MM.1S (cell line): ENCODE measurements at regions not wholly inside any gene's neighbourhood (a gene's known extent, or its start where the extent isn't known, plus 50 kb on each side); places are given as distances from the start of the nearest gene placed in this dataset.

ENCODE experiments used
- DNase-seq: peaks from one replicate; pipeline ENCODE4 v3.0.0-alpha.2; 2015
- H2AFZ ChIP-seq: fragments of 300-600 bp; sonication (generic); 2 replicates; pipeline ENCODE4 v1.6.0; 2016; ENCODE audit warnings: antibody characterized with exemption, low read length
- H3F3A ChIP-seq: fragments of 300-600 bp; sonication (generic); 2 replicates; pipeline ENCODE4 v1.6.1; 2016; ENCODE audit warnings: mild to moderate bottlenecking, antibody characterized with exemption, low read length, moderate library complexity, mixed read lengths; ENCODE audit not compliant: insufficient read depth
- H3K27ac ChIP-seq: fragments of 300-600 bp; sonication (generic); 2 replicates; pipeline ENCODE4 v1.5.1; 2016; ENCODE audit warnings: mild to moderate bottlenecking, low read length
- H3K27me3 ChIP-seq: fragments of 300-600 bp; sonication (generic); replicated peaks from 2 replicates; pipeline ENCODE4 v1.6.0; 2016; ENCODE audit warnings: low read length; ENCODE audit not compliant: insufficient read depth
- H3K36me3 ChIP-seq: fragments of 300-600 bp; sonication (generic); replicated peaks from 2 replicates; pipeline ENCODE4 v1.6.1; 2016; ENCODE audit warnings: mild to moderate bottlenecking, low read length, mixed read lengths; ENCODE audit not compliant: insufficient read depth
- H3K4me1 ChIP-seq: fragments of 300-600 bp; sonication (generic); 2 replicates; pipeline ENCODE4 v1.6.1; 2016; ENCODE audit warnings: low read length, mixed read lengths
- H3K4me2 ChIP-seq: fragments of 300-600 bp; sonication (generic); 2 replicates; pipeline ENCODE4 v1.6.0; 2016; ENCODE audit warnings: low read depth, low read length
- H3K4me3 ChIP-seq: fragments of 300-600 bp; sonication (generic); 2 replicates; pipeline ENCODE4 v1.5.1; 2016; ENCODE audit warnings: low read length, mixed read lengths
- H3K79me2 ChIP-seq: fragments of 300-600 bp; sonication (generic); 2 replicates; pipeline ENCODE4 v1.6.1; 2016; ENCODE audit warnings: mixed run types, low read length, mixed read lengths
- H3K9ac ChIP-seq: fragments of 300-600 bp; sonication (generic); 2 replicates; pipeline ENCODE4 v1.6.1; 2016; ENCODE audit warnings: low read length, mixed read lengths
- H3K9me2 ChIP-seq: fragments of 300-600 bp; sonication (generic); replicated peaks from 2 replicates; pipeline ENCODE4 v1.6.1; 2016; ENCODE audit warnings: mild to moderate bottlenecking, low read length, mixed read lengths; ENCODE audit not compliant: insufficient read depth
- H3K9me3 ChIP-seq: fragments of 300-600 bp; sonication (generic); replicated peaks from 2 replicates; pipeline ENCODE4 v1.6.1; 2016; ENCODE audit warnings: mild to moderate bottlenecking, low read length, mixed read lengths; ENCODE audit not compliant: insufficient read depth
- H4K20me1 ChIP-seq: fragments of 300-600 bp; sonication (generic); 2 replicates; pipeline ENCODE4 v1.6.1; 2016; ENCODE audit warnings: mild to moderate bottlenecking, low read length, moderate library complexity, mixed read lengths; ENCODE audit not compliant: insufficient read depth
- CTCF ChIP-seq: fragments of 300-600 bp; sonication (generic); IDR thresholded peaks from 2 replicates; pipeline ENCODE4 v1.5.1; 2016; ENCODE audit warnings: antibody characterized with exemption, low read length, mixed read lengths
- EZH2 ChIP-seq: fragments of 300-600 bp; sonication (generic); optimal IDR thresholded peaks from 2 replicates; pipeline ENCODE3; 2017; ENCODE audit warnings: low read depth, mild to moderate bottlenecking, antibody characterized with exemption, low read length, mixed read lengths
- EZH2phosphoT487 ChIP-seq: fragments of 300-600 bp; sonication (generic); IDR thresholded peaks from 2 replicates; pipeline ENCODE4 v1.6.1; 2018; ENCODE audit warnings: antibody characterized with exemption, low read length

GRCh38 chr2:153543635-153544071, 65.1 kb upstream of the RPRM start:
- Histone ChIP-seq H3K4me2 (no peak overlapping the region), H3K27ac (no peak overlapping the region), H3F3A (no peaks in the 10 kb centered on the region), H3K27me3 (no peaks in the 10 kb centered on the region), H4K20me1 (no peaks in the 10 kb centered on the region; the same call in 1 of the 2 replicates), H3K79me2 (no peaks in the 10 kb centered on the region), H3K4me1 (no peaks in the 10 kb centered on the region), H3K9me3 (no peaks in the 10 kb centered on the region), H2AFZ (no peak overlapping the region), H3K9me2 (no peaks in the 10 kb centered on the region), H3K36me3 (no peaks in the 10 kb centered on the region), H3K9ac (no peak overlapping the region), H3K4me3 (no peak overlapping the region)
- no peak for DNase-seq
- TF ChIP-seq CTCF (no peak), EZH2phosphoT487 (no peak), EZH2 (no peak)

GRCh38 chr2:153546358-153546757, 67.8 kb upstream of the RPRM start:
- Histone ChIP-seq H3K79me2 (no peaks in the 10 kb centered on the region), H4K20me1 (no peaks in the 10 kb centered on the region; the same call in 1 of the 2 replicates)

GRCh38 chr2:153548536-153548935, 70.0 kb upstream of the RPRM start:
- H3F3A ChIP-seq = no peaks in the 10 kb centered on the region
- H3K9me2 ChIP-seq = no peaks in the 10 kb centered on the region
- no peaks in the 10 kb centered on the region for H4K20me1 ChIP-seq
- no peak for TF ChIP-seq EZH2phosphoT487
- no peak for TF ChIP-seq CTCF
- TF ChIP-seq EZH2 = no peak
- DNase-seq = no peak
- H3K4me2 ChIP-seq = no peak overlapping the region
- H2AFZ ChIP-seq = no peak overlapping the region
- no peaks in the 10 kb centered on the region for H3K79me2 ChIP-seq
- H3K27me3 ChIP-seq = no peaks in the 10 kb centered on the region
- no peaks in the 10 kb centered on the region for H3K36me3 ChIP-seq
- H3K9ac ChIP-seq = no peak overlapping the region
- H3K4me1 ChIP-seq = no peaks in the 10 kb centered on the region
- H3K4me3 ChIP-seq = no peak overlapping the region
- H3K9me3 ChIP-seq = no peaks in the 10 kb centered on the region
- H3K27ac ChIP-seq = no peak overlapping the region

More at GRCh38 chr2:153546358-153546757, 67.8 kb upstream of the RPRM start:
- no peak for TF ChIP-seq EZH2
- Histone ChIP-seq H3K9me2 (no peaks in the 10 kb centered on the region), H3K9ac (no peak overlapping the region), H3K4me3 (no peak overlapping the region), H3K4me1 (no peaks in the 10 kb centered on the region), H3F3A (no peaks in the 10 kb centered on the region), H3K36me3 (no peaks in the 10 kb centered on the region), H3K27ac (no peak overlapping the region), H3K4me2 (no peak overlapping the region), H2AFZ (no peak overlapping the region), H3K9me3 (no peaks in the 10 kb centered on the region), H3K27me3 (no peaks in the 10 kb centered on the region)
- no peak for DNase-seq

- no peaks in the 10 kb centered on the region for H3F3A ChIP-seq
- H3K4me1 ChIP-seq = no peaks in the 10 kb centered on the region
- H3K79me2 ChIP-seq = no peaks in the 10 kb centered on the region
- no peak overlapping the region for H2AFZ ChIP-seq
- no peak for TF ChIP-seq EZH2phosphoT487
- no peak for TF ChIP-seq EZH2
- no peak for TF ChIP-seq CTCF
- H3K9ac ChIP-seq = no peak overlapping the region
- H3K4me3 ChIP-seq = no peak overlapping the region
- H3K4me2 ChIP-seq = no peak overlapping the region
- H3K9me2 ChIP-seq = no peaks in the 10 kb centered on the region
- no peaks in the 10 kb centered on the region for H4K20me1 ChIP-seq
- H3K27me3 ChIP-seq = no peaks in the 10 kb centered on the region
- no peak for DNase-seq
- H3K36me3 ChIP-seq = no peaks in the 10 kb centered on the region
- H3K9me3 ChIP-seq = no peaks in the 10 kb centered on the region
- H3K27ac ChIP-seq = no peak overlapping the region
Measured at GRCh38 chr2:153551698-153552097, 73.1 kb upstream of the RPRM start.
